Epidermal melanocyte (primary cell): ENCODE measurements at regions not wholly inside any gene's neighbourhood (a gene's known extent, or its start where the extent isn't known, plus 50 kb on each side); places are given as distances from the start of the nearest gene placed in this dataset.

Source experiments
- DNase-seq: peaks from one replicate; pipeline ENCODE4 v3.0.0; 2011; ENCODE audit warnings: low spot score; ENCODE audit not compliant: insufficient read length

- no peak for DNase-seq
Observed at GRCh38 chr18:37680911-37681310, 115.3 kb upstream of the CELF4 start.

GRCh38 chr18:37676276-37676675, 110.7 kb upstream of the CELF4 start:
- no peak for DNase-seq

GRCh38 chr18:37675699-37676098, 110.1 kb upstream of the CELF4 start:
- no peak for DNase-seq

- DNase-seq: no peak
Observed at GRCh38 chr18:37674570-37674969, 109.0 kb upstream of the CELF4 start.

- no peak for DNase-seq
Observed at GRCh38 chr18:37673671-37674070, 108.1 kb upstream of the CELF4 start.

- DNase-seq: no peak
Observed at GRCh38 chr18:37672932-37673595, 107.5 kb upstream of the CELF4 start.

- no peak for DNase-seq
Observed at GRCh38 chr18:37672001-37672400, 106.4 kb upstream of the CELF4 start.

- no peak for DNase-seq
Observed at GRCh38 chr18:37671530-37671929, 105.9 kb upstream of the CELF4 start.

GRCh38 chr18:37671119-37671518, 105.5 kb upstream of the CELF4 start:
- DNase-seq: no peak

- DNase-seq: no peak
Observed at GRCh38 chr18:37669991-37670534, 104.5 kb upstream of the CELF4 start.

GRCh38 chr18:37668971-37669747, 103.6 kb upstream of the CELF4 start:
- no peak for DNase-seq

GRCh38 chr18:37667836-37668235, 102.2 kb upstream of the CELF4 start:
- DNase-seq: no peak

GRCh38 chr18:37666991-37667390, 101.4 kb upstream of the CELF4 start:
- no peak for DNase-seq

- DNase-seq: no peak
Observed at GRCh38 chr18:37666451-37666850, 100.9 kb upstream of the CELF4 start.

- no peak for DNase-seq
Observed at GRCh38 chr18:37665346-37665745, 99.7 kb upstream of the CELF4 start.

GRCh38 chr18:37663446-37663845, 97.8 kb upstream of the CELF4 start:
- no peak for DNase-seq

- DNase-seq: no peak
Observed at GRCh38 chr18:37662546-37663339, 97.1 kb upstream of the CELF4 start.

- no peak for DNase-seq
Observed at GRCh38 chr18:37662099-37662498, 96.5 kb upstream of the CELF4 start.

GRCh38 chr18:37661478-37661877, 95.9 kb upstream of the CELF4 start:
- DNase-seq: no peak

- no peak for DNase-seq
Observed at GRCh38 chr18:37661061-37661460, 95.5 kb upstream of the CELF4 start.

GRCh38 chr18:37660658-37661057, 95.1 kb upstream of the CELF4 start:
- DNase-seq: no peak

GRCh38 chr18:37659906-37660305, 94.3 kb upstream of the CELF4 start:
- no peak for DNase-seq
